ENCODE measurements at regions not wholly inside any gene's neighbourhood (a gene's known extent, or its start where the extent isn't known, plus 50 kb on each side); places are given as distances from the start of the nearest gene placed in this dataset.
"Not testable (repeated sequence)": the region's sequence is repeated elsewhere in the genome, so short reads cannot be mapped to it uniquely, and the experiment has no call there.

DNA sequence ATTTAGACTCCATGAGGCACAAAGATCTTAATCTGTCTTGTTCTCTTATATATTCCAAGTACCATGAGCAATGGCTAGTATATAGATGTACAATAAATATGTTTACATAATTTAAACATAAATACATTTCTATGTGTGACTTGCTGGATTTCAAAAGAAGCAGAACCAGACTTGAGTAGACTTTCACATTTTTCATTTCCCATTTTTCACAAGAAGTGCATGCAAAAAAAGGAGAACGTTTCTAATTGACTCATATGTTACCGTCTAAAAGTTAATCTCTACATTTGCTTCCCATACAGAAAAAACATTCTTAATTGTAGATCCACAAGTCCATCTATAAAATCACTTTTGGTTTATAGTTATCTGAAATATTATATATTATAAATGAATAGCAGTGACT is 256.5 kb upstream of the USP15 start:
- ATAC-seq (replicated peaks; ENCODE audit: extremely low read depth, poor library complexity, severe bottlenecking) (no peak), DNase-seq (ENCODE audit: low spot score in 2 of 2) (no peak)
- H3K36me3 Mint-ChIP-seq (ENCODE audit: insufficient read depth), result no peaks in the 10 kb centered on the region
- no peak overlapping the region for H3K4me3 Mint-ChIP-seq
- no peaks in the 10 kb centered on the region for H3K27me3 Mint-ChIP-seq
- no peaks in the 10 kb centered on the region for H3K4me1 Mint-ChIP-seq
- no peaks in the 10 kb centered on the region for H3K9me3 Mint-ChIP-seq
- H3K27ac Mint-ChIP-seq (ENCODE audit: low read depth), result no peak overlapping the region

DNA sequence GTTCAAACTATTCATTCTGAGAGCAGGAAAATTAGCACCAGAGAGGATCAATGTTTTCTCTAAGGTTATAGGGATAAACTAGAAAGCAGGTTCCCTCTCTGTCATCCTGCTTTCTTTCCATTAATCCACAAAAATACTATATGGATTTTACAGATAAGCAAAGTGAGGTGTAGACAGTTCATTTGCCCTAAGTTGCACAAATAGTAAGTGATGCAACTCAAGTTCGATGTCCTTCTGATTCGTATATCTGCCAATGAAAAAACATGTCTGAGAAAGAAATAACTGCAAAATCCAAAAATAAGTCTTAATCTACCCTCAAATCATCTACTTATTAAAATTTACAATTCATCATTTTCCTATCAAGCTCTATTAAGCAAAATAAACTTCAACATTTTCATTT is 254.6 kb upstream of the USP15 start:
- H3K4me1 Mint-ChIP-seq, result no peaks in the 10 kb centered on the region
- ATAC-seq (replicated peaks; ENCODE audit: extremely low read depth, poor library complexity, severe bottlenecking), result no peak
- no peaks in the 10 kb centered on the region for H3K36me3 Mint-ChIP-seq (ENCODE audit: insufficient read depth)
- DNase-seq (ENCODE audit: low spot score in 2 of 2), result no peak
- H3K27ac Mint-ChIP-seq (ENCODE audit: low read depth), result no peak overlapping the region
- no peaks in the 10 kb centered on the region for H3K9me3 Mint-ChIP-seq
- H3K27me3 Mint-ChIP-seq, result no peaks in the 10 kb centered on the region
- H3K4me3 Mint-ChIP-seq, result no peak overlapping the region

DNA sequence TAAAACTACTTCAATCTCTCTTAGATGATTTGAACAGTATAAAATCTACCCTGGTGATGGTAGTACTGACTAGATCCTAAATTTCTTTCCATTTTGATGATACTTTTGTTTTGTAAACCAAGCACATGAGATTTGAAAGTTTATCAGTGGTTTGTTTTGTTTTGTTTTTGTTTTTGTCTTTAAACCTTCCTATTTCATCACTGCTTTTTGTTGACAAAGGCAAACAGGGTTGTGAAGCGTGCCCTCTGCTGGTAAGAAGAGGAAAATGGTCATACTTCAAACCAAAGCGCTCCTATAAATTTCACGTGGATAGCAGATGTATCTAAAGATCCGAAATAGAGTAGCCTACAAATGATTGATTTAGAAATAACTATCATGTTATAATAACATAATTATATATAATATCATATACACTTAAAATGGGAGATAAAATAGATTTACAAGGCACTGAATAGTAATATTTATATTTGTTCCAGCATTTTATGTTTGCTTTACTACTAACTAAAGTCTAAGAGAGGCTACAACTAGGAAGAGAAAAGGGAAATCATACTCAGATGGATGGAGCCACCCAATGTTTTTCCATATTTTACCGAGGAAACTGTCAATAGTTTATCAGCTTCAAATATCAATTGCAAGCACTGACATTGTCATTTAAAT is 254.0 kb upstream of the USP15 start:
- H3K9me3 Mint-ChIP-seq, result no peaks in the 10 kb centered on the region
- no peak overlapping the region for H3K27ac Mint-ChIP-seq (ENCODE audit: low read depth)
- DNase-seq (ENCODE audit: low spot score in 2 of 2) (no peak), ATAC-seq (replicated peaks; ENCODE audit: extremely low read depth, poor library complexity, severe bottlenecking) (no peak)
- no peaks in the 10 kb centered on the region for H3K36me3 Mint-ChIP-seq (ENCODE audit: insufficient read depth)
- no peaks in the 10 kb centered on the region for H3K4me1 Mint-ChIP-seq
- no peak overlapping the region for H3K4me3 Mint-ChIP-seq
- no peaks in the 10 kb centered on the region for H3K27me3 Mint-ChIP-seq

DNA sequence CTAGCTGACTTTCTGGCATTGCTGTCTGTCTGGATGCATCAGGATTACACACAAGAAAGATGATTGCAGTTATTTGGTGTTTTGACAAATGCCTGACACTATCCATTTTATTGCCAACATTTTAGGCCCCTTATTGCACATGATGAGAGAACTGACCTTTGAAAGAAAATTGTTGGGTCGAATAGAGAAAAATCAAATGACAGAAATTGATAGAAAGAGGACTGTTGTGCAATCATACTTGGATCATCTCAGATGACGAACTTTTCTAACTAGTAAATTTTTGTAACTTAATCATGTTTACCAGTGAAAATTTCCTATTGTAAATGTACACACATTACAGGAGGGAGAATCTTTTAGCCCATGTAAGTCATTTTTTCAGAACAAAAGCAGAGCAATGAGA is 251.5 kb upstream of the USP15 start:
- Mint-ChIP-seq H3K36me3 (ENCODE audit: insufficient read depth) (no peaks in the 10 kb centered on the region), H3K27ac (ENCODE audit: low read depth) (no peak overlapping the region), H3K4me3 (no peak overlapping the region), H3K4me1 (no peaks in the 10 kb centered on the region), H3K27me3 (no peaks in the 10 kb centered on the region), H3K9me3 (no peaks in the 10 kb centered on the region)
- ATAC-seq (replicated peaks; ENCODE audit: extremely low read depth, poor library complexity, severe bottlenecking), result no peak
- no peak for DNase-seq (ENCODE audit: low spot score in 2 of 2)

DNA sequence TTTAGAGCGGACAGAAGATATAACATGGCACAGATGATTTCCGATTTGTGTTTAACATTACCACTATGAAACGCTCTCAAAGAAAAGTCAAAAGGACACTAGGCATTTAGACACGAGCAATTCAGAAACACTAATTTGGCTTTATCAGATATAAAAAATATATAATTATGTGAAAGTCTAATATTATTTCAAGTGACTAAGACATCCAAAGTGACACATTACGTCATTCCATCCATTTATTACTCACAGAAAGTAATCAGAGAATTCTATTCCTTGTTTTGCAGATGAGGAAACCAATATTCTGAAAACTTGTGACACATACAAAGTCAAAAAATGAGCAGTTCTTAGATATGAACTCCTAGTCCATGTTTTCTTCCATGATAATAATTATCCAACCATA is 250.8 kb upstream of the USP15 start:
- ATAC-seq (replicated peaks; ENCODE audit: extremely low read depth, poor library complexity, severe bottlenecking), result no peak
- no peaks in the 10 kb centered on the region for H3K27me3 Mint-ChIP-seq
- no peak overlapping the region for H3K4me3 Mint-ChIP-seq
- H3K4me1 Mint-ChIP-seq, result no peaks in the 10 kb centered on the region
- no peaks in the 10 kb centered on the region for H3K36me3 Mint-ChIP-seq (ENCODE audit: insufficient read depth)
- no peaks in the 10 kb centered on the region for H3K9me3 Mint-ChIP-seq
- H3K27ac Mint-ChIP-seq (ENCODE audit: low read depth), result no peak overlapping the region
- DNase-seq (ENCODE audit: low spot score in 2 of 2), result no peak

DNA sequence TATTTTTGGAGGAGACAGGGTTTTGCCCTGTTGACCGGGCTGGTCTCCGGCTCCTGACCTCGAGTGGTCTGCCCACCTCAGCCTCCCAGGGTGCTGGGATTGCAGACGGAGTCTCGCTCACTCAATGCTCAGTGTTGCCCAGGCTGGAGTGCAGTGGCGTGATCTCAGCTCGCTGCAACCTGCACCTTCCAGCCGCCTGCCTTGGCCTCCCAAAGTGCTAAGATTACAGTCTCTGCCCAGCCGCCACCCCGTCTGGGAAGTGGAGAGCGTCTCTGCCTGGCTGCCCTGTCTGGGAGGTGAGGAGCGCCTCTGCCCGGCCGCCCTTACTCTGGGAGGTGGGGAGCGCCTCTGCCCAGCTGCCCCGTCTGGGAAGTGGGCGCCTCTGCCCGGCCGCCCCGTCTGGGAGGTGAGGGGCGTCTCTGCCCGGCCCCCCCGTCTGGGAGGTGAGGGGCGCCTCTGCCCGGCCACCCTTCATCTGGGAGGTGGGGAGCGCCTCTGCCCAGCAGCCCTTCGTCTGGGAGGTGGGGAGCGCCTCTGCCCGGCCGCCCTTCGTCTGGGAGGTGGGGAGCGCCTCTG is 249.8 kb upstream of the USP15 start:
- H3K36me3 Mint-ChIP-seq (ENCODE audit: insufficient read depth), result not testable (repeated sequence)

DNA sequence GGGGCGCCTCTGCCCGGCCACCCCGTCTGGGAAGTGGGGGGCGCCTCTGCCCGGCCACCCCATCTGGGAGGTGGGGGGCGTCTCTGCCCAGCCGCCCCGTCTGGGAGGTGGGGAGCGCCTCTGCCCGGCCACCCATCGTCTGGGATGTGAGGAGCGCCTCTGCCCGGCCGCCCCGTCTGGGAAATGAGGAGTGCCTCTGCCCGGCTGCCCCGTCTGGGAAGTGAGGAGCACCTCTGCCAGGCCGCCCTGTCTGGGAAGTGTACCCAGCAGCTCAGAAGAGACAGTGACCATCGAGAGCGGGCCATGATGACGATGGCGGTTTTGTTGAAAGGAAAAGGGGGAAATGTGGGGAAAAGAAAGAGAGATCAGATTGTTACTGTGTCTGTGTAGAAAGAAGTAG is 249.2 kb upstream of the USP15 start:
- DNase-seq (ENCODE audit: low spot score in 2 of 2); H3K27ac Mint-ChIP-seq (ENCODE audit: low read depth); H3K36me3 Mint-ChIP-seq (ENCODE audit: insufficient read depth); H3K4me3 Mint-ChIP-seq; H3K9me3 Mint-ChIP-seq; ATAC-seq (replicated peaks; ENCODE audit: extremely low read depth, poor library complexity, severe bottlenecking); H3K27me3 Mint-ChIP-seq; H3K4me1 Mint-ChIP-seq: not testable (repeated sequence)

More for the DNA sequence above, 249.8 kb upstream of the USP15 start:
- H3K9me3 Mint-ChIP-seq; DNase-seq (ENCODE audit: low spot score in 2 of 2); ATAC-seq (replicated peaks; ENCODE audit: extremely low read depth, poor library complexity, severe bottlenecking); H3K27me3 Mint-ChIP-seq; H3K4me3 Mint-ChIP-seq; H3K27ac Mint-ChIP-seq (ENCODE audit: low read depth); H3K4me1 Mint-ChIP-seq: not testable (repeated sequence)

DNA sequence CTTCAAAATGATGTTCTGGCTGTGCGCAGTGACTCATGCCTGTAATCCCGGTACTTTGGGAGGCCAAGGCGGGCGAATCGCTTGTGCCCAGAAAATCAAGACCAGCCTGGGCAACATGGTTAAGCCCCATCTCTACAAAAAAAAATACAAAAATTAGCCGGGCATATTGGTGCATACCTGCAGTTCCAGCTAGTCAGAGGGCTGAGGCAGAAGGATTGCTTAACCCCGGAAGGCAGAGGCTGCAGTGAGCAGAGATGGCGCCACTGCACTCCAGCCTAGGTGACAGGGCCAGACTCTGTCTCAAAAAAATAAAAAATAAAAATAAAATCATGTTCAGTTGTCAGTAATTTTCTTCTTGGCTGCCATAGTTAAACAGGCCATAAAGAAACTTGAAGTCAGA is 245.9 kb upstream of the USP15 start:
- Mint-ChIP-seq H3K4me1 (no peaks in the 10 kb centered on the region), H3K27me3 (no peaks in the 10 kb centered on the region), H3K27ac (ENCODE audit: low read depth) (no peak overlapping the region), H3K36me3 (ENCODE audit: insufficient read depth) (no peaks in the 10 kb centered on the region), H3K9me3 (no peaks in the 10 kb centered on the region), H3K4me3 (no peak overlapping the region)
- no peak for ATAC-seq (replicated peaks; ENCODE audit: extremely low read depth, poor library complexity, severe bottlenecking)
- DNase-seq (ENCODE audit: low spot score in 2 of 2), result no peak

DNA sequence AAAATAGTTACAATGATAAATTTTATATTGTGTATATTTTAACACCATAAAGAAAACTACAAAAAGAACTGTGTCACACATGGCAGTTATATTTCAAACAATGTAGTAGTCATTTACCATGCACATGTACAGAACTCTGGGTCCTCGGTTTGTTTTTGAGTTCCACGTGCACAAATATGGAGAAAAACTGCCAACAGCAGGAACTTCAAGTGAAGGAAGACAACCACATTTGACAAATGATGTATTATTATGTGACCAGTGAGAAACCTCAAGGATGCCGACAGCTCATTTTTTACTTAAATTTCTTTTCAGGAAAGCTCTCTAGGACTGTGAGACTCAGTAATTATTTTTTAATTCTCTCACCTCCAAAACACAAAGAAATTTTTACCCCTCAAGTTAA is 244.2 kb upstream of the USP15 start:
- Mint-ChIP-seq H3K4me3 (no peak overlapping the region), H3K27me3 (no peaks in the 10 kb centered on the region), H3K27ac (ENCODE audit: low read depth) (no peak overlapping the region), H3K9me3 (no peaks in the 10 kb centered on the region), H3K36me3 (ENCODE audit: insufficient read depth) (no peaks in the 10 kb centered on the region), H3K4me1 (no peaks in the 10 kb centered on the region)
- ATAC-seq (replicated peaks; ENCODE audit: extremely low read depth, poor library complexity, severe bottlenecking) (no peak), DNase-seq (ENCODE audit: low spot score in 2 of 2) (no peak)

DNA sequence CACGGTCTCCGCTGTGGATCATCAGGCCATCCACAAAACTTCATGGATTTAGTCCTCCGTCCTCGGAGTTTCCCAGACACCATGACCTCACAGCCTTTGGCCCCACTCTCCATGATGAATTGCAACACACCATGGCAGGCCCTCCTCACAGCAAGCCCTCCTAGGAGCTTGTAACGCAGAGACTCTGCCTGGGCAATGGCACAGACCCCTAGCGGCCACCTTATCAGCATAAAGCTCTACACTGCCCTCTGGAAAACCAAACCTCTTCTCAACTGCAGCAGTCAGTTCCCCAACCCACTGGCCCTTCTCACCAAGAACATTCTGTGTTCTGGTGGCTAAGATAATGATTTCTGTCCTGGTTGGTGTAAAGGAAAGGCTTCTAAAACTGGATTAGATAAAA is 238.4 kb upstream of the USP15 start:
- Mint-ChIP-seq H3K27me3 (no peaks in the 10 kb centered on the region), H3K9me3 (peaks cover 8% of the 10 kb centered on the region), H3K36me3 (ENCODE audit: insufficient read depth) (no peaks in the 10 kb centered on the region), H3K4me3 (no peak overlapping the region), H3K27ac (ENCODE audit: low read depth) (no peak overlapping the region), H3K4me1 (no peaks in the 10 kb centered on the region)
- no peak for DNase-seq (ENCODE audit: low spot score in 2 of 2)
- ATAC-seq (replicated peaks; ENCODE audit: extremely low read depth, poor library complexity, severe bottlenecking), result no peak

DNA sequence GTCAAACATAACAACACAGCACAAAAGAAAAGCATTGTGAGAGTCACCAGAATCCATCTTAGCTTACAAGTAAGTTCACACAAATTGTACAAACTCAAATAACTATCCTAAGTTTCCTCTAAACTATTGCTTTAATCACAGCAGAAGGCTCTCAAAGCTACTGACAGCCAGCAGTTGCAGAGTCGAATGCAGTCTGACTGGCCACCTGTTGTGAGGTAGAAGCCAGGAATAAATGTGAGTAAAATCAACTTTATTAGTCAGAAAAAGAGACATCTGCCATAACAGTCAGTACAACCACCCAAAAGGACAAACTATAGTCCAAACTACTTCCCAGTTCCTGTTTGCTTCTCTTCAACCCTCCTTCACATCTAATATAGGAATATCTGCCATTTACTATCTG is 231.7 kb upstream of the USP15 start:
- DNase-seq (ENCODE audit: low spot score in 2 of 2) (no peak), ATAC-seq (replicated peaks; ENCODE audit: extremely low read depth, poor library complexity, severe bottlenecking) (no peak)
- Mint-ChIP-seq H3K4me3 (no peak overlapping the region), H3K36me3 (ENCODE audit: insufficient read depth) (no peaks in the 10 kb centered on the region), H3K4me1 (no peaks in the 10 kb centered on the region), H3K27me3 (no peaks in the 10 kb centered on the region), H3K9me3 (peaks cover 14% of the 10 kb centered on the region), H3K27ac (ENCODE audit: low read depth) (no peak overlapping the region)

DNA sequence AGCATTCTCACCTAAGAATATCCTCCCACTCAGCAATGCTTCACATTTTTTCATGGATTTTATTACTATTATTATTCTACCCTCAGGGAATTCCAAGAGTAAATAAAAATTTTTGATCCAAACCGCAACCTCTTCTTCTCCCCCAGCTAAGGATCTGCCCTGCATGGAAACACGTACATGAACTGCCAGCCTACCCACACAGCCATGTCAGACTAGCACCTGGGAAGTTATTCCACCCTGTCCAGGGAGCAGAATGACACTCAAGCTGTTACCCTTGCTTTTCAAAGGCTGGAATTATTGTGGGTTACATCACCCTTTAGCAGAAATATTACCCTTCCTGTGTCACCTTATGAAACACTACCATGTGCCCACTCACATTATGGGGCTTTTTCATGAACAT is 227.3 kb upstream of the USP15 start:
- H3K27me3 Mint-ChIP-seq, result no peaks in the 10 kb centered on the region
- no peak overlapping the region for H3K27ac Mint-ChIP-seq (ENCODE audit: low read depth)
- no peaks in the 10 kb centered on the region for H3K36me3 Mint-ChIP-seq (ENCODE audit: insufficient read depth)
- no peak for ATAC-seq (replicated peaks; ENCODE audit: extremely low read depth, poor library complexity, severe bottlenecking)
- DNase-seq (ENCODE audit: low spot score in 2 of 2), result no peak
- H3K4me1 Mint-ChIP-seq, result no peaks in the 10 kb centered on the region
- no peak overlapping the region for H3K4me3 Mint-ChIP-seq
- H3K9me3 Mint-ChIP-seq, result peaks cover 12% of the 10 kb centered on the region

DNA sequence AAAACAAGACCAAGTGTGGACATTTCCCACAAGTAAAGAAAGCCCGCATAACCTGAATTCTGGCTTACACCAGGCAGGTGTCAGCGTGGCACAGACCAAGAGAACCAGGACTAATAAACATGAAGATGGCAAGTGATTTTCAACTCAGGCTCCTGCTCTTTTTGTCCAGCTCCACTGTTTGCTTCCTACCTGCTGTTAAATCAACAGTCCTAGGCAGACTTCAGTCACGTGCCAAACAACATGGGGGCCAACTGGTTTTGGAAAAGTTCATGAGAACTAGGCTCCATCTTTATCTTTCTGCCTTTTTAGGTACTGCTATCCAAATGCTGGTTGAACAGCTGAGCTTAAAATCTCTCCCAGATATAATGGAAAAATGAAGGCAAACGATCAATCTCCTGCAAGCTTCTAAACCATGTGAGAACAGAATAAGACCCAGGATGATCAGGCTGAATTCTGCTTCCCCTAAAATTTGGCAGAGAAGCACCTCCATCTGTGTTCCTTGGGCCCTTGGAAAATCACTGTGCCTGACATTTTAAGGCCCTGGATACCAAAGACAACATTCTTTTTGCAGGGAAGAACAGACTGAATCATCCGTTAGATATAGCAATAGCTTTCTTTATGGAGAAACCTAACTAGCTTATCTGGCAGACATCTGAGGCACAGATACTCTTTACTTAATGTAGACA is 215.6 kb upstream of the USP15 start:
- no peaks in the 10 kb centered on the region for H3K4me1 Mint-ChIP-seq
- ATAC-seq (replicated peaks; ENCODE audit: extremely low read depth, poor library complexity, severe bottlenecking) (no peak), DNase-seq (ENCODE audit: low spot score in 2 of 2) (no peak)
- H3K9me3 Mint-ChIP-seq, result peaks cover 17% of the 10 kb centered on the region
- peaks cover 3% of the 10 kb centered on the region for H3K36me3 Mint-ChIP-seq (ENCODE audit: insufficient read depth)
- H3K27ac Mint-ChIP-seq (ENCODE audit: low read depth), result no peak overlapping the region
- no peaks in the 10 kb centered on the region for H3K27me3 Mint-ChIP-seq
- H3K4me3 Mint-ChIP-seq, result no peak overlapping the region

Measured in central memory CD8-positive, alpha-beta T cell (primary cell).